ENCODE measurements at regions not wholly inside any gene's neighbourhood (a gene's known extent, or its start where the extent isn't known, plus 50 kb on each side); places are given as distances from the start of the nearest gene placed in this dataset.
A peak's percentile ranks its signal among the peaks of the same experiment; 100 is the strongest.

DNA sequence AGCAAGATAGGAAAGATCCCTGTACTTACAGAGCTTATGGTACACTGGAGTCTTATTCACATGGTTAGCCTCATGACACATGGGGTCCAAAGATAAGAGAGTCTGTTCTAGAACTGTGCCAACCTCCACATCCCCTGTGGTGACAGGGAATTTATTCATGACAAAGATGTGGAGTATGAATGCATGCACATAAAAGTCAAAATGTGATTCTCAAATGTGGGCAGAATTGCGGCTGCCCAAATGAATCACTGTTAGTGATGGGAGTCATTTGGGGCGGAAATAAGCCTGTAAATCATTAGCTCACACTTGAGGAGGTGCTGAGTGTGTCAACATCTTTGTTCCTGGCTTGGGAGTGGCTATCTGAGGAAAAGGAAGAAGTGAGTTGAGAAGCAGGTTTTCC is 560.6 kb downstream of the SLC4A3 start:
- no peak overlapping the region for H3K4me3 ChIP-seq (replicated peaks; ENCODE audit: low read depth, low read length)
- TF ChIP-seq, protein P1, sequence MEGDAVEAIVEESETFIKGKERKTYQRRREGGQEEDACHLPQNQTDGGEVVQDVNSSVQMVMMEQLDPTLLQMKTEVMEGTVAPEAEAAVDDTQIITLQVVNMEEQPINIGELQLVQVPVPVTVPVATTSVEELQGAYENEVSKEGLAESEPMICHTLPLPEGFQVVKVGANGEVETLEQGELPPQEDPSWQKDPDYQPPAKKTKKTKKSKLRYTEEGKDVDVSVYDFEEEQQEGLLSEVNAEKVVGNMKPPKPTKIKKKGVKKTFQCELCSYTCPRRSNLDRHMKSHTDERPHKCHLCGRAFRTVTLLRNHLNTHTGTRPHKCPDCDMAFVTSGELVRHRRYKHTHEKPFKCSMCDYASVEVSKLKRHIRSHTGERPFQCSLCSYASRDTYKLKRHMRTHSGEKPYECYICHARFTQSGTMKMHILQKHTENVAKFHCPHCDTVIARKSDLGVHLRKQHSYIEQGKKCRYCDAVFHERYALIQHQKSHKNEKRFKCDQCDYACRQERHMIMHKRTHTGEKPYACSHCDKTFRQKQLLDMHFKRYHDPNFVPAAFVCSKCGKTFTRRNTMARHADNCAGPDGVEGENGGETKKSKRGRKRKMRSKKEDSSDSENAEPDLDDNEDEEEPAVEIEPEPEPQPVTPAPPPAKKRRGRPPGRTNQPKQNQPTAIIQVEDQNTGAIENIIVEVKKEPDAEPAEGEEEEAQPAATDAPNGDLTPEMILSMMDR (IDR thresholded peaks at IDR 0.05; ENCODE audit: low read depth, low read length, missing control alignments): no peak
- DNase-seq (ENCODE audit: extremely low read depth, low read depth): no peak

DNA sequence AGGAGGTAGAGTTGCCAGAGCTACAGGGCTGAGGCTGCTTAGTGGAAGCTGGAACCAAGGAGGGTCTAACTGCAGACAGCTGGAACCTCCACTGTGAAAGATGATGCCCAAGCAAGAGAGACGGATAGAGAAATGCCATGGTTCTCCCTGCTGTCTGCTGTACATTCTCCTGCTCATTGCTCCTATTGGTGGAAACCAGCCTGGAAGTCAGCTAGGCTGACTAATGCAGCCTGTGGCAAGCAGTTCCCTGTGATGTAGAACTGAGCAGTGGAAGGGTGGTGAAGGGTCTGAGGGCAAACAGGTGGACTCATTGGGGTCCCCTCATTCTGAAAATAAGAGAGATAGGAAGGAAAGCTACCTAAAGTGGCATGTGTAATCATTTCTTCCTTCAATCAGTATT is 563.6 kb downstream of the SLC4A3 start:
- TF ChIP-seq, protein P1 (IDR thresholded peaks at IDR 0.05; ENCODE audit: low read depth, low read length, missing control alignments): no peak
- H3K4me3 ChIP-seq (replicated peaks; ENCODE audit: low read depth, low read length): no peak overlapping the region
- no peak for DNase-seq (ENCODE audit: extremely low read depth, low read depth)

DNA sequence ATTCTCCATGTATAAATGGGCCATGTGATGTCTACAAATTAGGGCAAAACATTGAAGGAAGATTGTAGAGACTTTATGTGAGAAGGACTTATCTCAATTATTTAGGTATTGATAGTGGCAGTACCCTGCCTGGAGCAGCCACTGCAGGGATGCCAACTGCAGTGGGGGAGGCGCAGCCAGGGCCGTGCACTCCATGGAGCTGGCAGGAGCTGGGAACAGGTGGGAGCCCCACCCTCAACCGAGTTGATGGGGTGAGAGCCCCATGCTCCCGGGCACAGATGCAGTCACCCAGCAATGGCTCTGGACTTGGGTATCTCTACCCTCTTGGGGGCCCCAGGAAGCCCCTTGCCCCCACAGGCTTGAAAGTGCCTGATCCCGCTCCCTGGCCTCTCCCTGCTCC is 564.3 kb downstream of the SLC4A3 start:
- TF ChIP-seq, protein P1 (IDR thresholded peaks at IDR 0.05; ENCODE audit: low read depth, low read length, missing control alignments): no peak
- no peak overlapping the region for H3K4me3 ChIP-seq (replicated peaks; ENCODE audit: low read depth, low read length)
- DNase-seq (ENCODE audit: extremely low read depth, low read depth): no peak

DNA sequence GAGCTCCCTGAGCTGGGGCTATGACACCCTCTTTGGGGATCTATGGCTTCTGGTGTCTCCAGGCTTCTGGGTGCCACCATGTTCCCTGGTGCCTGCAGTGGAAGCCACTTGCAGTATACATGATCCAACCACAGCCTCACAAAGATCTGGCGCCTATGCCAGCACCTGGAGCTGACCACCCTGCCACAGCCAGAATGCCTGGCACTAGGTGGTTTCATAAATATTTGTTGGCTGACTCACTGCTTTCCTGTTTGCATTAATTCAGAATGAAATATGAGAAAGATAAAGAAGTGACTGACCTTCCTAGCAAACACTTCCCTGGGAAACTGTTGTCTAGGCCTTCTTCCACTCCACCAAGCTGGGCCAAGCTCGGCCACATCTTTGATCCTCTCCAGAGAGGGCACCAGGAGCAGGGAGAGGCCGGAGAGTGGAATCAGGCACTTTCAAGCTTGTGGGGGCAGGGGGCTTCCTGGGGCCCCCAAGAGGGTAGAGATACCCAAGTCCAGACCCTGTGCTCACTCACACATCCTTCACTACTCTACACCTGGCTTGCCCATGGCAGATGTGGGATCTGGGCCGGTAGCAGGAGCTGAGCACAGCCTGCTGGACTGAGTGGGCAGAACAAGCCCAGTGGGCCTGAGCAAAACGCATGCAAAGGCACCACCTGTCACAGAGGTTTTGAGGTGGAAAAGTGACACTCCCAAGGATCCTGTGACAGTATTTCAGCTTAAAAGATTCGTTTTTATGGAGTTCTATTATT is 565.7 kb downstream of the SLC4A3 start:
- no peak overlapping the region for H3K4me3 ChIP-seq (replicated peaks; ENCODE audit: low read depth, low read length)

DNA sequence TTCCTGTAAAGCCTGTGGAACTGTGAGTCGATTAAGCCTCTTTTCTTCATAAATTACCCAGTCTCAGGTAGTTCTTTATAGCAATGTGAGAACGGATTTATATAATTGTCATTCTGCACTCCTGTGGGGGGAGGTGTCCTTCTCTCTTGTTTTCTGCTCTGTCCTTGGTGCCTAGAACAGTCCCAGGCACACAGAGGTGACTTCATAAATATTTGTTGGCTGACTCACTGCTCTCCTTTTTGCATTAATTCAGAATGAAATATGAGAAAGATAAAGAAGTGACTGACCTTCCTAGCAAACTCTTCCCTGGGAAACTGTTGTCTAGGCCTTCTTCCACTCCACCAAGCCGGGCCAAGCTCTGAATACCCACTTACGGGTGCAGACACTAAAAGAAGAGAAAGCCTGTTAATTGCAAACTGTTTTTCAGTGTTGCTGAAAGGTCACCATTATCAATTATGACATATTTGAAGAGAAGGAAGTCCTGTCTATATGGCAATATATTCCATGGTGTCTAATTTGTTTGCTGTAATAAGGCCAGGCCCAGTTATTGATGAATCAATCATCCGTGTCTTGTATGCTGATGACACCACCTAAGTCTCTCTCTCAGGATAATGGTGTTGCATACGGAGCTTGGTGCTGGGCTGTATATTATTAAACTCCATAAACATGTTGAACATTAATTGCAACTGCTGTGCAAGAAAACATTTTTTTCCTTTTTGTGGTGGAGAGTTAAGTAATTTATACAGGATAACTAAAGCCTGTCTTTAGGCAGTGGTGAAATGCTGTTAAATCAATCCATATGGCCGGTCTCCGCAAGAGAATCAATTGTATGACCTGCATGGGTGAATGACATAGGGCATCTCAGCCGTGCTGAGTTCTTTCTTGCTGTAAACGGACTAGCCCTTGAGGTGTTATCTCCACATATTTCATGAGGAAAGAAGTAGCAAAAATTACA is 567.5 kb downstream of the SLC4A3 start:
- TF ChIP-seq, protein P1 (IDR thresholded peaks at IDR 0.05; ENCODE audit: low read depth, low read length, missing control alignments): no peak
- H3K4me3 ChIP-seq (replicated peaks; ENCODE audit: low read depth, low read length): no peak overlapping the region
- DNase-seq (ENCODE audit: extremely low read depth, low read depth): no peak

More for the DNA sequence above, 565.7 kb downstream of the SLC4A3 start:
- TF ChIP-seq, protein P1 (IDR thresholded peaks at IDR 0.05; ENCODE audit: low read depth, low read length, missing control alignments): no peak
- DNase-seq (ENCODE audit: extremely low read depth, low read depth): no peak

DNA sequence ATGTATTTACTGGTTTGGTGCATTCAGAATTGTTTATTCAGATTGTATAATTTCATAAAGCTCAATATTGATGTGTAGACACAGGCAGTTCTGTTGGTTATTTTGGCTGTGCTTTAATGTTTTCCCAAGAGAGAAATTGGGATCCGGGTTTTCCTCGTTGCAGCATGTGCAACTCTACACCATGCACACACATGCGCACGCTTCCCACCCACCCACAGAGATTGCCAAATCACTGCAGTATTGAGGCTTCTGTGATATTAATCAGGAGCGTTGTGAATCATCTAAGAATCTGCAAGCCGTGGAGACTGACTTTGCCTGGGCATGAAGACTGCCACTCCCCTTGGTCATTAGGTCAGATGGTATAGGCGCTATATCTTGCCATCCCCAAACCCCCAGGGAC is 571.5 kb downstream of the SLC4A3 start:
- H3K4me3 ChIP-seq (replicated peaks; ENCODE audit: low read depth, low read length): no peak overlapping the region
- peak; percentile 47 for DNase-seq (ENCODE audit: extremely low read depth, low read depth)
- TF ChIP-seq, protein P1 (IDR thresholded peaks at IDR 0.05; ENCODE audit: low read depth, low read length, missing control alignments): no peak

Data from HFF-Myc (cell line).